Fibroblast of lung (primary cell): ENCODE measurements at regions not wholly inside any gene's neighbourhood (a gene's known extent, or its start where the extent isn't known, plus 50 kb on each side); places are given as distances from the start of the nearest gene placed in this dataset.

ENCODE experiments used
- DNase-seq, 2 donors: peaks; one replicate each; pipeline versions ENCODE4 v3.0.0 to v3.0.0-alpha.2; 2010; ENCODE audit warnings: low read depth in 2 of 2
- H2AFZ ChIP-seq: 2 replicates; pipeline ENCODE4 v1.5.1; 2012; ENCODE audit warnings: low read length, control low read depth, inconsistent platforms
- H3K27ac ChIP-seq: 2 replicates; pipeline ENCODE4 v1.5.1; 2011; ENCODE audit warnings: low read length, control low read depth; ENCODE audit not compliant: insufficient read depth
- H3K27me3 ChIP-seq: 2 replicates; pipeline ENCODE4 v1.5.1; 2011; ENCODE audit warnings: mild to moderate bottlenecking, low read length; ENCODE audit not compliant: control insufficient read depth, insufficient read depth
- H3K36me3 ChIP-seq: 2 replicates; pipeline ENCODE4 v1.5.1; 2011; ENCODE audit warnings: low read length; ENCODE audit not compliant: control insufficient read depth, insufficient read depth
- H3K4me1 ChIP-seq: 2 replicates; pipeline ENCODE4 v1.5.1; 2011; ENCODE audit warnings: low read length; ENCODE audit not compliant: control insufficient read depth, insufficient read depth; ENCODE audit errors: extremely low read depth
- H3K4me2 ChIP-seq: 2 replicates; pipeline ENCODE4 v1.5.1; 2011; ENCODE audit warnings: low read length, control low read depth; ENCODE audit not compliant: insufficient read depth; ENCODE audit errors: extremely low read depth
- H3K4me3 ChIP-seq, 4 experiments: fragments of 200-600 bp in 1 of 4; sonication (generic) in 1 of 4; replicated peaks in 1 of 4; 2 replicates each; pipeline ENCODE4 v1.5.1; 2011 to 2016; ENCODE audit warnings: low read length in 4 of 4, low read depth in 3 of 4, mild to moderate bottlenecking in 3 of 4, control low read depth in 2 of 4, inconsistent platforms in 1 of 4, mixed read lengths in 1 of 4; ENCODE audit not compliant: insufficient read depth in 1 of 4; ENCODE audit errors: control extremely low read depth in 1 of 4
- H3K79me2 ChIP-seq: 2 replicates; pipeline ENCODE4 v1.5.1; 2012; ENCODE audit warnings: mild to moderate bottlenecking, low read length, inconsistent platforms; ENCODE audit not compliant: control insufficient read depth, insufficient read depth
- H3K9ac ChIP-seq: 2 replicates; pipeline ENCODE4 v1.5.1; 2011; ENCODE audit warnings: mild to moderate bottlenecking, low read length, control low read depth; ENCODE audit not compliant: insufficient read depth
- H3K9me3 ChIP-seq: 2 replicates; pipeline ENCODE4 v1.5.1; 2012; ENCODE audit warnings: low read depth, low read length; ENCODE audit not compliant: control insufficient read depth, insufficient read depth
- H4K20me1 ChIP-seq: 2 replicates; pipeline ENCODE4 v1.5.1; 2011; ENCODE audit warnings: low read length; ENCODE audit not compliant: control insufficient read depth, insufficient read depth; ENCODE audit errors: extremely low read depth
- CTCF ChIP-seq, 2 donors: IDR thresholded peaks in 1 of 2; conservative IDR thresholded peaks in 1 of 2; 1 replicate in 1 of 2; 2 replicates in 1 of 2; pipeline ENCODE4 v1.5.1; 2011 to 2012; ENCODE audit warnings: low read length in 2 of 2, control low read depth in 1 of 2, inconsistent platforms in 1 of 2, low read depth in 1 of 2, mild to moderate bottlenecking in 1 of 2
- EZH2 ChIP-seq: IDR thresholded peaks from 2 replicates; pipeline ENCODE4 v1.5.1; 2012; ENCODE audit warnings: low read length, control low read depth, mild to moderate bottlenecking; ENCODE audit errors: missing control alignments

GRCh38 chr16:54467398-54467797 is 180.8 kb upstream of the IRX3 start:
- TF ChIP-seq CTCF (conservative IDR thresholded peaks at IDR 0.05 in 1 of 2, IDR thresholded peaks at IDR 0.05 in 1 of 2; ENCODE audit: low read depth in 1 of 2, low read length in 2 of 2) (no peak), EZH2 (no peak)
- H3K9me3 ChIP-seq = no peaks in the 10 kb centered on the region
- no peaks in the 10 kb centered on the region for H4K20me1 ChIP-seq
- H3K4me1 ChIP-seq = no peaks in the 10 kb centered on the region
- no peak overlapping the region for H3K4me3 ChIP-seq
- no peaks in the 10 kb centered on the region for H3K79me2 ChIP-seq
- H3K36me3 ChIP-seq = no peaks in the 10 kb centered on the region
- no peak overlapping the region for H3K9ac ChIP-seq
- no peak overlapping the region for H3K27ac ChIP-seq
- no peak overlapping the region for H2AFZ ChIP-seq
- H3K27me3 ChIP-seq = no peaks in the 10 kb centered on the region
- no peak for DNase-seq
- H3K4me2 ChIP-seq = no peak overlapping the region

- Histone ChIP-seq H3K4me3 (no peak overlapping the region), H3K9me3 (no peaks in the 10 kb centered on the region), H3K27ac (no peak overlapping the region), H3K4me1 (no peaks in the 10 kb centered on the region), H4K20me1 (no peaks in the 10 kb centered on the region), H3K4me2 (no peak overlapping the region), H3K9ac (no peak overlapping the region), H3K36me3 (no peaks in the 10 kb centered on the region), H3K27me3 (no peaks in the 10 kb centered on the region), H3K79me2 (no peaks in the 10 kb centered on the region), H2AFZ (no peak overlapping the region)
- no peak for DNase-seq
- TF ChIP-seq EZH2 (no peak), CTCF (conservative IDR thresholded peaks at IDR 0.05 in 1 of 2, IDR thresholded peaks at IDR 0.05 in 1 of 2; ENCODE audit: low read depth in 1 of 2, low read length in 2 of 2) (no peak)
Observed at GRCh38 chr16:54466233-54466632, 179.6 kb upstream of the IRX3 start.

DNA sequence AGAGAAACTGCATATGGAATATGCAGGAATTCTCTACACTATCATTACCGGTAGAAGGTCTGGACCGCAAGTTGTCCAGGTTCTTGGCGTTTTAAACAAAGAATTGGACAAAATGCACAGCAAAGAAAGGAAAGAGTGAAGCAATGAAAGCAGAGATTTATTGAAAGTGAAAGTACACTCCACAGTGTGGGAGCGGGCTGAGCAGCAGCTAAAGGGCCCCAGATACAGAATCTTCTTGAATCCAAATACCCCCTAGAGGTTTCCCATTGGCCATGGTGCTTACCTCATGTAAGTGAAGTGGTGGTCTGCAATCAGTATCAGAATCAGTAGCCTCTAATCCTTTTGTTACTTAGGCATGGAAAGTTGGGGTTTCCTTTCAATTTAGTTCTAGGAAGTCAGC is 178.5 kb upstream of the IRX3 start:
- H3K27ac ChIP-seq = no peak overlapping the region
- no peak overlapping the region for H3K4me3 ChIP-seq
- no peaks in the 10 kb centered on the region for H3K36me3 ChIP-seq
- no peaks in the 10 kb centered on the region for H3K4me1 ChIP-seq
- H3K27me3 ChIP-seq = no peaks in the 10 kb centered on the region
- DNase-seq = no peak
- H3K4me2 ChIP-seq = no peak overlapping the region
- H4K20me1 ChIP-seq = no peaks in the 10 kb centered on the region
- no peaks in the 10 kb centered on the region for H3K9me3 ChIP-seq
- H2AFZ ChIP-seq = no peak overlapping the region
- no peak overlapping the region for H3K9ac ChIP-seq
- no peak for TF ChIP-seq EZH2
- no peak for TF ChIP-seq CTCF (conservative IDR thresholded peaks at IDR 0.05 in 1 of 2, IDR thresholded peaks at IDR 0.05 in 1 of 2; ENCODE audit: low read depth in 1 of 2, low read length in 2 of 2)
- no peaks in the 10 kb centered on the region for H3K79me2 ChIP-seq
